Non-pigmented ciliary epithelial cell (primary cell): ENCODE measurements at regions not wholly inside any gene's neighbourhood (a gene's known extent, or its start where the extent isn't known, plus 50 kb on each side); places are given as distances from the start of the nearest gene placed in this dataset.
"Not testable (repeated sequence)": the region's sequence is repeated elsewhere in the genome, so short reads cannot be mapped to it uniquely, and the experiment has no call there.

ENCODE experiments used
- DNase-seq: peaks from one replicate; pipeline ENCODE4 v3.0.0-alpha.2; 2010; ENCODE audit warnings: low read depth

DNA sequence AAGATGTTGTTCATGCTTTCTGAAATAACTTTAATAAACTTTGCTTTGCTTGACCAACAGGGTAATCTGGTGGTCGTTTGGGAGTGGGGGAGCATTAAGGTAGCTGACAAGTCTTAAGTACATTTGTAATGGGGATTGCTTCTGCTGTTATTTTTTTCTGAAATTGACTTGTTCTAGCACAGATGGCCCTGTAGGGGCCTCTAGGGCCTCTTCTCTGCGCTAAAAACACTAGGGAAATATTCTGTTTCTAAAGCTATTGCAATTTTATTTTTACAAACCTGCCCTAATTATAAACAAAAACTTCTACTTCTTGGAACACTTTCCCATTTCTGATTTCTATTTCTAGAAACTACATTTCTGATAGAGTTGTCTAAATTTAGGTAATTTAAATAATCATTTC, 191.3 kb upstream of the KCNJ3 start:
- DNase-seq = no peak

DNA sequence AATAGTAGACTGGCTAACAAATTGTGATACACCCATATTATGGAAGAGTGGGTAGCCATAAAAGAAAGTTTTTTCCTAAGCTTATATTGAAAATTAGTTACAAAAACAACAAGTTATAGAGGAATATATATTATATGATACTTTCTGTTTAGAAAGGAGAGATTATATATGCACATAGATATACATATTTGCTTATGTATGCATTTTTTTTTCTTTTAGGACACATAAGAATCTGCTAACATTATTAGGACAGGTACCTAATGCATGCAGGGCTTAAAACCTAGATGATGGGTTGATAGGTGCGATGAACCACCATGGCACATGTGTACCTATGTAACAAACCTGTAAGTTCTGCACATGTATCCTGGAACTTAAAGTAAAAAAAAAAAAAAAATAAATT, 179.6 kb upstream of the KCNJ3 start:
- DNase-seq = no peak

DNA sequence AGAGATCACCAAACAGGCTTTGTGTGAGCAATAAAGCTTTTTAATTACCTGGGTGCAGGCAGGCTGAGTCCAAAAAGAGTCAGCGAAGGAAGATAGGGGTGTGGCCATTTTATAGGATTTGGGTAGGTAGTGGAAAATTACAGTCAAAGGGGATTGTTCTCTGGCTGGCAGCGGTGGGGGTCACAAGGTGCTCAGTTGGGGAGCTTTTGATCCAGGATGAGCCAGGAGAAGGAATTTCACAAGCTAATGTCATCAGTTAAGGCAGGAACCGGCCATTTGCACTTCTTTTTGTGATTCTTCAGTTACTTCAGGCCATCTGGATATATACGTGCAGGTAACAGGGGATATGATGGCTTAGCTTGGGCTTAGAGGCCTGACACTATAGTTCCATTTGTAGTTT, 177.5 kb upstream of the KCNJ3 start:
- not testable (repeated sequence) for DNase-seq

DNA sequence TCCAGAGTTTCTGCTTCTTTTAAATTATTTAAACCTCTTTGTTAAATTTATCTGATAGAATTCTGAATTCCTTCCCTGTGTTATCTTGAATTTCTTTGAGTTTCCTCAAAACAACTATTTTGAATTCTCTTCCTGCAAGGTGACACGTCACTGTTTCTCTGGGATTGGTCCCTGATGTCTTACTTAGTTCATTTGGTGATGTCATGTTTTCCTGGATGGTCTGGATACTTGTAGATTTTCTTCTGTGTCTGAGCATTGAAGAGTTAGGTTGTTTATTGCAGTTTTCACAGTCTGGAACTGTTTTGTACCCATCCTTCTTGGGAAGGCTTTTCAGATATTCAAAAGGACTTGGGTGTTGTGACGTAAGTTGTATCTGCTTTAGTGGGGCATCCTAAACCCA, 172.3 kb upstream of the KCNJ3 start:
- DNase-seq = no peak

DNA sequence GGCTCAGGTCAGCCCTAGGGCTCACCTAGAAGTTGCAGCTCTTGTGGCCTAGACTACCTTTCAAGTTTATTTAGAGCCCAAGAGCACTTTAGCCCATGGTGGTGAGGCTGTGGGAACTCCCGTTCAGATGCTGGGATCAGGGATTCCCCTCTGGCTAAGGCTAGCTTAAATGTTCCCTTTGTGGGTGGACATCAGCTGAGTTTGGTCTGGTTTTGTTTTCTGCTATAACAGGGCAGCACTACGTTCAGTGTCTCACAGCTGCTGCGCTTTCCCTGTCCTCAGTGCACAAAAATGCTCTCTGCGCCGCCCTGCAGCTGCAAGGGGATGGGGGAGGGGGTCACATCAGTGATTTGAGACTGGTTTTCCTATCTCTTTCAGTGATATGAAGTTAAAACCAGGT, 170.5 kb upstream of the KCNJ3 start:
- DNase-seq = no peak

DNA sequence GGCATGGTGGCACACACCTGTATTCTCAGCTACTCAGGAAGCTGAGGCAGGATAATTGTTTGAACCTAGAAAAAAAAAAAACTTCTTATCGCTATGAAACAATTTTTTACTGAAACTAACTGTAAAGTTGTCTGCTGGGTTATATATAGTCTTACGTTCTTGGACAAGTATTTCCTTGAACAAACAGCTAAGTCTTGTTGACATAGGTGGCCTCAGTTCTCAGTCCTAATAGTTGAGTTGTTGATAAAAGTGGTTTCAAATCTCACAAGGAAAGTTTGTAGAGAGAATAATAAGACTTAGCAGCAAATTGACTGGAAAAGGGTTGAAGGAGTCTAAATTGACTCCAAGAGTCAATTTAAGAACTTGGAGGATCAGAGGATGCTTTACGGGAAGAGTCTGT, 166.5 kb upstream of the KCNJ3 start:
- DNase-seq = no peak

DNA sequence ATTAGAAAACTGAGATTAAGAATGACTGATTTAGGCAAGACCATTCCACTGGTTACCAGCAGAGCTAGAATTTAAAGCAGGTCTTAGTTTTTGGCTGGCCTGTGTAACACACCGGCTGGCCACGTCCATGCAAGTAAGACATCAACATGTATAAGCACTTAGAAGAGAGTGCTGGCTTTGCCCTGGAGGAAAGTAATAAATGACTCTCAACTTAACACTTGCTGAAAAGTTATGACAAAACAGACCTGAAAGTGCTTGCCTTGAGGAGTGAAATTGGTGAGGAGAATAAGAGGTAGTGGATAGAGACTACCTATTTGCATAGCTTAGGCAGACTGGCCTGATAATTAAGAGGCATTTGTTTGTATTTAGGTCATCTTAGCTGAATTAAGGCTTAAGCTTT, 165.7 kb upstream of the KCNJ3 start:
- no peak for DNase-seq

DNA sequence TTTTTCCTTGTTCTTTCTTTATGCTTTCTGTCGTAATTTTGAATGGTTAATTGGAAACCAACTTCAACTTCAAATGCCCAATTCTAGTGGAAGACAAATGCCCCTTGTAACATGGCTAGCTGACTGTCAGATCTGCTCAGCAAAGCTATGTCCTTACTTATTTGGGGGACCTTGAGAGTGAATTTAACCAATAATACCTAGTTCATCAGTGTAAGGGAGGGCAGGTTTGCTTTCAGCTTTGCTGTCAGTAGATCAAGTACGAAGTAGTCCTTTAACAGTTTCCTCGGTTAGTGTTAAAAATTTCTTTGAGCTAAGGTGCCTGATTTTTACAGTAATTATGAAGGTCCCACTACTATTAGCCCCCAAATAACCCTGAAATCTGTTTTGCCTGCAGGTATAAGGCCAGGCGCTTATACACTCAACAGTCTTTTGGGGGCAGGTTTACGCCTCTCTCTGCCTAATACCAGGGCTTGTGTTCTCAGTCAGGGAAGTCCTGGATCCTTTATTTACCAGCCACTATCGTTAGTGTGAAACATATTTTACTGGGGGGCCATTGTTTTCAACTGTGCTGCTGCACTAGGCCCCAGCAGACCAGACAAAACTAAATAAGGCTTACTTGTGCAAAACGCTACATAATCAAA, 165.1 kb upstream of the KCNJ3 start:
- DNase-seq = no peak

DNA sequence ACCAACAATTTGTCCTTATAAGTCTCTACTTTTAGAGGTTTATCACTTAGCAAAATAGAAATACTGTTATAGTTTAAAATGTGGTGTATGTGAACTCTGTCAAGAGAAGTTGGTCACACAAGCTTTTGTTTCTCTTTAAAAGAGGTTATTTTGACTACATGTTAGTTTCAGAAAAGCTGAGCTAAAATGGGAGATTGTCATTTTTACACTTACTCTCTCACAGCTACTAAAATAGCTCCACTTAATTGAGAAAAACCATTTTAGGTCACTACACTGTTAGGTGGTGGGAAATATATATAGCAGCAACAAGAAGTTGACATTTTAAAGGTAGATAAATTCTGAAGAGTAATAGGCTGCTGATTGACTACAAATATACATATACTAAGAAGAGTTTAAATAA, 161.5 kb upstream of the KCNJ3 start:
- DNase-seq = no peak

DNA sequence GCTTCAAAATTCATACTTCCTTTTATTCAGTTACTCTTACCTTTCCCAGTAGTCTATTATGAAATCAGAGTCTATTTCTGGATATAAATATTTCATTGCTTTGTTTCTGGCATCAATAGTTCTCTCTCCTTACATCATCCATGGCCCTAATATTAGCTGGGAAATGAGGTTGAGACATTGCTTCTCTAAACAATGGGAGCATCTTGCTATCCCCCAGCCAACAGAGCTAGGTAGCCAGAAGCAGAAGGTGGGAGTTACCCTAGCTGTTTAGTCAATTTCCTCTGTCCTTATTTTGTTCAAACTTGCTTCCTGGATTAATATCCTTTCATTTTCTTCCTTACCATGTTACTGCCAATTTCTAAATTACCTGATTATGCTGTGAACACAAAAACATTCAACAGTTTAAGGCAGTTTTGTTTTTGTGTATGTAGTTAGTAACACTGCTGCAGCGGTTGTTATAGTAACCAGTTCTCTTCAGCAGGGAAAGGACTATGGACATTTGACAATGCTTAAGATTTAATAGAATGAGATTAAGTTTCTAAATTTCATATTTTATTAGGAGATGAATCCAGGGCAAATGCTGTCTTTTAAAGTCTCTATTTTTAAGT, 160.5 kb upstream of the KCNJ3 start:
- no peak for DNase-seq

DNA sequence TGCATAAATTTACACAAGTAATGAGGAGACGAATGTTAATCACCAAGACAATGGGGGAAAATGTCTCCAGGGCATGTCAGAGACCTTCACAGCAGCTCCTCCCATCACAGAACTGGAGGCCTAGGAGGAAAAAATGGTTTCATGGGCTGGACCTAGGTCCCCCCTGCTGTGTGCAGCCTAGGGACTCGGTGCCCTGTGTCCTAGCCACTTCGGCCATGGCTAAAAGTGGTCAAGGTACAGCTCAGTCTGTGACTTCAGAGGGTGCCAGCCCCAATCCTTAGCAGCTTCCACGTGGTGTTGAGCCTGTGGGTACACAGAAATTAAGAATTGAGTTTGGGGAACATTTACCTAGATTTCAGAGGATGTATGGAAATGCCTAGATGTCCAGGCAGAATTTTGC, 152.2 kb upstream of the KCNJ3 start:
- no peak for DNase-seq

DNA sequence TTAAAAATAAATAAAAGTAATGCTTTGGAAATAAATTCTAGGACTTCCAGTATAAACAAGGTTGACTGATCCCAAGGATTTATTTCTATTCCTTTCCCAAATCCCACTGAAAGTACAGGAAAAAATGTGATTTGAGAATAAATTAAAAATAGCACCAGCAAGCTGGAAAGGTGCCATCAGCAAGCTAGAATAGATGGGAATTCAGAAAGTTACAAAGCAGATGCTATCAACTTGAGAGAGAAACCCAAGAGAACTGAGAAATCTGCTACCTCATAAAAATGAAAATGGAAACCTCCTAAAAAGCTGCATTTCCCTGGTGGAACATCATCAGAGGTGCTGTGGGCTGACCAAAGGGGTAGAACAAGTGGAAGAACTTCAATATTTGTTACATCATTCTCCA, 148.6 kb upstream of the KCNJ3 start:
- no peak for DNase-seq

DNA sequence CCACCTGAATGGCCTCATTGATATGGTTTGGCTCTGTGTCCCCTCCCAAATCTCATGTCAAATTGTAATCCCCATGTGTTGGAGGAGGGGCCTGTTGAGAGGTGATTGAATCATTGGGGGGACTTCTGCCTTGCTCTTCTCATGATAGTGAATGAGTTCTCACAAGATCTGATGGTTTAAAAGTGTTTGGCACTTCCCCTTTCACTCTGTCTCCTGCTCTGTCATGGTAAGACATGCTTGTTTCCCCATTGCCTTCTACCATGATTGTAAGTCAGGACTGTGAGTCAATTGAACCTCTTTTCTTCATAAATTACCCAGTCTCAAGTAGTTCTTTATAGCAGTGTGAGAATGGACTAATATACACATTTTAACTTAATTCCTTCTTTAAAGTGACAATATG, 146.8 kb upstream of the KCNJ3 start:
- no peak for DNase-seq

DNA sequence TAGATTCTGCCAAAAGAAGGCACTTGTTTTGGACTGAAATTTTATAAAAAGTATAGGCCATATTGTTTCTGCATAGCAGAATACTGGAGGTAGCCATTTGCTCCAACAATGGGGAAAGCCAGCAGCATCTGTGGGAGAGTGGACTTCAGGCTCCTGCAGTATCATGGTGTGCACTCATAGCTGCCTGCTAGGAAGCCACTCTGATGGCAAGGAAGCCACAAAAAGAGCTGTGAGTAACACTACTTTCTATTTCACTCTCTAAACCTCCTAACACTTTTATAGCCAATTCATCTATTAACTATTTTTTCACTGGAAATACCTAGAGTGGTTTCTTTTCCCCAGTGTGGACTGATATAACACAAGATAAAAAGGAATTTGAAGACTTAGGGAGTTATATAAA, 144.4 kb upstream of the KCNJ3 start:
- DNase-seq = no peak

DNA sequence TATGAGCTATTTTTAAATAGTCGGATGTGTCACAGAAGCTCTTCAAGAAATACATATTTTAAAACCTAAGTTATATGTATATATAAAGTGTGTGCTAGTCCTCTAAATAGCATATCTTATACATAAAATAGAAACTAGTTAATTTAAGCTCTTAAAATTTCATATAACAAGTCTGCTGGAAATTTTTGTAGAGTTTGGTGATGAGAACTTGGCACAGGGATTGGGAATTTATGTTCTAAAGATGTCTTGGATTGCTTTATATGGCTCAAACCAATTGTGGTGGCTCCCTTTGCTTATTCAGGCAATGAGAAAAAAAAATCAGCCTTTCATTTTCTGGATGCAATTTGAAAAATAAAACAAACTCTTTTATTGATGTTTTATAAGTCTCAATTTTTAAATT, 142.8 kb upstream of the KCNJ3 start:
- DNase-seq = no peak

DNA sequence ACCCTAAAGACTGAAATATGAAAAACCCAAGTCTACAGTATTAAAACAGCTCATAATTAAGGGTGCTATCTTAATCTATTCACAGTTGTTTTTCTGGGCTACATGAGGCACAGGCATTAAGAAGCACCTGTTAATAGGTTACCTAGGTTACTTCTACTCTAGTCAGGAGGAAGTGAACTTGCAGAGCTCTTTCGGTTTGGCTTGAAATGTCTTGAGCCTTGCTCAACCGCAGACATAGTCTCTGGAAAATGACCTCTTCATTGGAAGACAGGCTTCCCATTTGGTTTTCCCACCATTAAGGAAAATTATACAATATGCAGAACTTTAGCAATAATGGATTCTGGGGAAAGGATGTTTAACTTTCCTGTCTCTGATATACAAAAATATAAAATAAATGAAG, 142.3 kb upstream of the KCNJ3 start:
- no peak for DNase-seq

DNA sequence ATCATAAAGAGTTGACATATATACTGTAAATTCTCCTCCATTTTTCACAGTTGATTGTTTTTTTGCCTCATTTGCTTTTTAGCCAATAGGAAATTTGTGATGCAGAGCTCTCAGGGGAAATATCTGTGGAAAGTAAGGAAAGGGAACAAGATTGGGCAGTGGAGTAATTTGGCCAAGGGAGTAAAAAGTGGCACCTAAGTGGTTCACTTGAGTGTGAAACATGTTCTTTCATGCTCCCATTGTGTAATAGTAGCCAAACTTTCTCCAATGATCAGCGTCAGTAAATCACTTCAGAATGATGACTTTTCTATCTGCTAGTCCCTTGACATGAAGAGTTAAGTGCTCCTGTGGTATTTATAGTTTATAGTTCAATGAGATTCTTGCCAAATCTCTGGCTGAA, 141.9 kb upstream of the KCNJ3 start:
- DNase-seq = no peak

DNA sequence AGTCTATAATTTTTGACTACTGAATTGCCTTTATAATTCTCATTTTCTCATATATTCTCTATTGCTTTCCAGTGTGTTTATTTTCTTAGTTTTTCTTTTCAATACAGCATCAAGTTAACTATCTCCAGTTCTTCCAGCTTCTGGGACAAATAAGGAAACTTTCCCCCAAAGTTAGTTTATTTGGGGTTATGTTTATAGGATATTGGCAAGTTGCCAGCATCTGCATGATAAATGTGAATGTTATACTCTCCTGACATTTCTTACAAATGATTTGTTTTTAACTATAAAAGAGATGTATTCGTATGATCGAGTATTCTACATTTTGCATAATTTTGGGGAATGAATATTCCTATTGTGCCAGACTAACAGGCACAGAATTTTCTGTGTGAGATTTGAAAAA, 140.6 kb upstream of the KCNJ3 start:
- no peak for DNase-seq

DNA sequence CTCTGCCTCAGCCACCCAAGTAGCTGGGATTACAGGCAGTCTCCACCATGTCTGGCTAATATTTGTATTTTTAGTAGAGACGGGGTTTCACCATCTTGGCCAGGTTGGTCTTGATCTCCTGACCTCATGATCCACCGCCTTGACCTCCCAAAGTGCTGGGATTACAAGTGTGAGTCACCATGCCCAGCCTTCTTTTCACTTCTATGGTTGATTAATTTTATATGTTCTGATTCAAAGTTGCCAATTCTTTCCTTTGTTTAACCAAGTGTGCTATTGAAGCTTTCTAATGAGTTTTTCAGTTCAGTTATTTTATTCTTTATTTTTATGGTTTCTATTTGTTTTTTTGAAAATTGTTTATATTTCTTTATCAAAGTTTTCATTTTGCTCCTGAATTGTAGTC, 133.1 kb upstream of the KCNJ3 start:
- DNase-seq = no peak

DNA sequence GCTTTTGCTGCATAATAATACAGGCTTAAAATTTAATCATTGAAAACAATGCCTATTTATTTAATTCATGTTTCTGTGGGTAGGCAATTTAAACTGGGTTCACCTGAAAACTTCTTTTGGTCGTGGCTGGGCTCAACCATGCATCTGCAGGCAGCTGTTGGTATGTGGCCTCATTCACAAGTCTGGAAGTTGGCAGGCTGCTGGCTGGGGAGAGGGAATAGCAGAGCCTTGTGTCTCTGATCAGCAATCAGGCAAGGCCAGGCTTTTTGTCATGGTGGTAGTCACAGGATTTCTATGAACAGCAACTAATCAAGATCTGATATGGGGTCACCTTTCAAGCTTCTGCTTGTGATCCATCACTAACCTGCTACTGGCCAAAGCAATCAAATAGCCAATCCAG, 130.1 kb upstream of the KCNJ3 start:
- DNase-seq = no peak

DNA sequence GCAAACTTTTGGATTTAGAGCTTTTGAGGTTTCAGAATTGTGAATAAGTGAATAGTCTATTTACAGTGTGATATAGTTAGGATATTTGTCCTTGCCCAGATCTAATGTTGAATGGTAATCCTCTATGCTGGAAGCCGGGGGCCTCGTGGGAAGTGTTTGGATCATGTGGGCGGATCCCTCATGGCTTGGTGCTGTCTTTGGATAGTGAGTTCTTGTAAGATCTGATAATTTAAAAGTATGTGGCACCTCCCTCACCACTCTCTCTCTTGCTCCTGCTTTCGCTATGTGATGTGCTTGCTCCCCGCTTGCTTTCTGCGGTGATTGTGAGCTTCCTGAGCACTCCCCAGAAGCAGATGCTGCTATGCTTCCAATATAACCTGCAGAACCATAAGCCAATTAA, 128.0 kb upstream of the KCNJ3 start:
- DNase-seq = no peak

DNA sequence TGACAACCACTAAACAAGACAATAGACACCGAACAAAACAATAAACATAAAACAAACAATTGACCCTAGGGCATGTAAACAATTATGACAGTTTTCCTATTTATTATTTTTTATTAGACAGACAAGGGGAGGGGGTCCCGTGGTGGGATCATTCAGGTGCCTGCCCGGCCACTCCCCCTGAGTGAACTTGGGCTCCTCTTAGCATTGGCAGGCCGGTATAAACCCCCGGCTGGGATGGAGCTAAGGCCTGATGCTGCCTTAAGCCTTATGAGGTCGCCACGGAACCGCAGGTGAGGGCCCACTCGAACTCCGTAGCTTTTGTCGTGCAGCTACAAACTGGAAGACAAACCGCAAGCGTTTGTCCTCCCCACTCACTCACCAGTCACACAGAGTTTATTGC, 121.8 kb upstream of the KCNJ3 start:
- DNase-seq = not testable (repeated sequence)

DNA sequence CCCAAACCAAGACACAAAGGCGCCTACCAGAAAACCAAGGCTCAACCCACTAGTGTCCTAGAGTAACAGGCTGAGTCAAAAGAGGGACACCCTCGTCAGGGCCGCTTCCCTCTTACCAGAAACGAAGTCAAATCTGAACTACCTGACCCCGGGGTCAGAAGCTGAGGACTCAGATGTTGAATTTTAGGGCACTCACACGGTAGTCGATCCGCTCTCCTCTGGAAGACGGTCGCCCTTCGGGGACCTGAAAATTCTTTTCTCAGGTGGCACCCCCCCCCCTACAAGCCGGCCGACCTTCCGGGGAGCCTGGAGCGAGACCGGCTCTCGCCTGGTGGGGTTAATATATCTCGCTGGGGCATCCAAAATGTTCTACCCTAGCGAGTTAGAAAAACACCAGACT, 121.1 kb upstream of the KCNJ3 start:
- no peak for DNase-seq

DNA sequence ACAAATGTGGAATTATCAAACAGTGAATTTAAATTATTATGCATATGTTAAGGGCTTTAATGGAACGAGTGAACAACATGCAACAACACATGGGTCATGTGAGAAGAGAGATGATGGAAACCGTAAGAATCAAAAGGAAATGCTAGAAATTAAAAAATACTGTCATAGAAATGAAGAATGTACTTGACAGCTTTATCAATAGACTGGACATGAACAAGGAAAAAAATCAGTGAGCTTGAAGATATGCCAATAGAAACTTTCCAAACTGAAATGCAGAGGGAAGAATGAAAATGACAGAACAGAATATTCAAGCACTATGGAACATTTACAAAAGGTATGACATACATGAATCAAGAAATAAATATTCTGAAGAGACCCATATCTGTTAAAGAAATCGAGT, 117.7 kb upstream of the KCNJ3 start:
- DNase-seq = no peak

DNA sequence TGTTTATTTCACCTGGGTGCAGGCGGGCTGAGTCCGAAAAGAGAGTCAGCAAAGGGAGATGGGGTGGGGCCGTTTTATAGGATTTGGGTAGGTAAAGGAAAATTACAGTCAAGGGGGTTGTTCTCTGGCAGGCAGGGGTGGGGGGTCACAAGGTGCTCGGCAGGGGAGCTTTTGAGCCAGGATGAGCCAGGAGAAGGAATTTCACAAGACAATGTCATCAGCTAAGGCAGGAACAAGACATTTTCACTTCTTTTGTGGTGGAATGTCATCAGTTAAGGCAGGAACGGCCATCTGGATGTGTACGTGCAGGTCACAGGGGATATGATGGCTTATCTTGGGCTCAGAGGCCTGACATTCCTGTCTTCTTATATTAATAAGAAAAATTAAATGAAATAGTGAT, 115.8 kb upstream of the KCNJ3 start:
- not testable (repeated sequence) for DNase-seq
